Epidermal melanocyte (primary cell): ENCODE measurements at regions not wholly inside any gene's neighbourhood (a gene's known extent, or its start where the extent isn't known, plus 50 kb on each side); places are given as distances from the start of the nearest gene placed in this dataset.

Experiments
- DNase-seq: peaks from one replicate; pipeline ENCODE4 v3.0.0; 2011; ENCODE audit warnings: low spot score; ENCODE audit not compliant: insufficient read length

- DNase-seq, result no peak
Observed at GRCh38 chr6:77979204-77979603, 326.4 kb downstream of the MEI4 start.

- no peak for DNase-seq
Observed at GRCh38 chr6:77986380-77987034, 333.7 kb downstream of the MEI4 start.

- DNase-seq, result no peak
Observed at GRCh38 chr6:77987035-77987384, 334.2 kb downstream of the MEI4 start.

- no peak for DNase-seq
Observed at GRCh38 chr6:78010130-78010529, 357.3 kb downstream of the MEI4 start.

- no peak for DNase-seq
Observed at GRCh38 chr6:78020586-78020985, 367.7 kb downstream of the MEI4 start.

GRCh38 chr6:78025502-78025901, 372.7 kb downstream of the MEI4 start:
- DNase-seq, result no peak

- DNase-seq, result no peak
Observed at GRCh38 chr6:78031228-78031627, 378.4 kb downstream of the MEI4 start.

GRCh38 chr6:78059171-78059570, 406.3 kb downstream of the MEI4 start:
- no peak for DNase-seq

- no peak for DNase-seq
Observed at GRCh38 chr6:78062993-78063392, 410.2 kb downstream of the MEI4 start.

GRCh38 chr6:78076371-78076770, 423.5 kb downstream of the MEI4 start:
- DNase-seq, result no peak

- no peak for DNase-seq
Observed at GRCh38 chr6:78089531-78089930, 436.7 kb downstream of the MEI4 start.

GRCh38 chr6:78093906-78094305, 441.1 kb downstream of the MEI4 start:
- no peak for DNase-seq

GRCh38 chr6:78101387-78101786, 448.5 kb downstream of the MEI4 start:
- no peak for DNase-seq

- no peak for DNase-seq
Observed at GRCh38 chr6:78110641-78111040, 457.8 kb downstream of the MEI4 start.

GRCh38 chr6:78117966-78118365, 465.1 kb downstream of the MEI4 start:
- DNase-seq, result no peak

- no peak for DNase-seq
Observed at GRCh38 chr6:78131521-78131920, 478.7 kb downstream of the MEI4 start.

GRCh38 chr6:78132671-78133410, 480.0 kb downstream of the MEI4 start:
- DNase-seq, result no peak

GRCh38 chr6:78150425-78150824, 497.6 kb downstream of the MEI4 start:
- DNase-seq, result no peak

GRCh38 chr6:78153976-78154375, 501.1 kb downstream of the MEI4 start:
- DNase-seq, result no peak

- no peak for DNase-seq
Observed at GRCh38 chr6:78157606-78158005, 504.8 kb downstream of the MEI4 start.

GRCh38 chr6:78188891-78189290, 536.1 kb downstream of the MEI4 start:
- no peak for DNase-seq

GRCh38 chr6:78192057-78192456, 539.2 kb downstream of the MEI4 start:
- DNase-seq, result no peak

- no peak for DNase-seq
Observed at GRCh38 chr6:78199044-78199443, 546.2 kb downstream of the MEI4 start.
